ENCODE measurements at regions not wholly inside any gene's neighbourhood (a gene's known extent, or its start where the extent isn't known, plus 50 kb on each side); places are given as distances from the start of the nearest gene placed in this dataset.
A peak's percentile ranks its signal among the peaks of the same experiment; 100 is the strongest.
"Not testable (repeated sequence)": the region's sequence is repeated elsewhere in the genome, so short reads cannot be mapped to it uniquely, and the experiment has no call there.

DNA sequence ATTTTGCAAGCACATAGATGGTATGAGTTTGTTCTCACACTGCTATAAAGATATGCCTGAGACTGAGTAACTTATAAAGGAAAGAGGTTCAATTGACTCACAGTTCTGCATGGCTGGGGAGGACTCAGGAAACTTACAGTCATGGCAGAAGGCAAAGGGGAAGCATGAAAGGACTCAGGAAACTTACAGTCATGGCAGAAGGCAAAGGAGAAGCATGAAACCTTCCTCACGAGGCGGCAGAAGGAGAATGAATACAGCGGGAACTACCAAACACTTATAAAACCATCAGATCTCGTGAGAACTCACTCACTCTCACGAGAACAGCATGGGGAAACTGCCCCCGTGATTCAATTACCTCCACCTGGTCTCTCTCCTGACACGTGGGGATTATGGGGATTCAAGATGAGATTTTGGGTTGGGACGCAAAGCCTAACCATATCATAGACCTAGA lies 101.9 kb upstream of the NCOR2 start:
- H3K4me3 ChIP-seq; H3K4me1 ChIP-seq (replicated peaks in 1 of 2); ATAC-seq (replicated peaks in 6 of 8); H3K27ac ChIP-seq; in situ Hi-C loops (cut with MboI; ENCODE audit: low pct_unique_long_range_greater_than_20kb in 2 of 9, low sequenced_read_pairs in 9 of 9, unreplicated experiment in 9 of 9): not testable (repeated sequence)
- WGBS, 10 experiments: 50 to 84% (median 71%) methylated on average over 1 to 8 of the region's 8 CpGs

DNA sequence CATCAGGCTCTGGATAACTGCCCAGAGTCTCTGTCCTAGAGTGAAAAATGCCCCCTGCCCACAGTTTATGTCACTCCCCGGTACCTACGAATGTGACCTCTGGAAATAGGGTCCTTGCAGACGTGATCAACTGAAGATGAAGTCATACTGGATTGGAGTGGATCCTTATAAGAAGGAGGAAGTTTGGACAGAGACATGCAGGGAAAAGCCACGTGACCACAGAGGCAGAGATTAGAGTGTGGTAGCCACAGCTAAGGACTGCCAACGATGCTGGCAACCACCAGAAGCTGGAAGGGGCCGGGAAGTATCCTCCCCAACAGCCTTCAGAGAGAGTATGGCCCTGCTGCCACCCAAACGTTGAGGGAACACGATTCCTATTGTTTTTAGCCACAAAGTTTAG lies 101.2 kb upstream of the NCOR2 start:
- Histone ChIP-seq H3K27ac (no peak overlapping the region), H3K4me3 (no peak overlapping the region), H3K4me1 (replicated peaks in 1 of 2) (peaks cover under 1 to 1% of the 10 kb centered on the region in 2 donors)
- WGBS, 10 experiments: 0 to 90% (median 60%) methylated on average over 1 to 7 of the region's 8 CpGs; no CpG with 5 or more reads in 3 of the 10 experiments
- ATAC-seq (replicated peaks in 6 of 8): no peak
- in situ Hi-C loops (cut with MboI; ENCODE audit: low pct_unique_long_range_greater_than_20kb in 2 of 9, low sequenced_read_pairs in 9 of 9, unreplicated experiment in 9 of 9): no loop called here

DNA sequence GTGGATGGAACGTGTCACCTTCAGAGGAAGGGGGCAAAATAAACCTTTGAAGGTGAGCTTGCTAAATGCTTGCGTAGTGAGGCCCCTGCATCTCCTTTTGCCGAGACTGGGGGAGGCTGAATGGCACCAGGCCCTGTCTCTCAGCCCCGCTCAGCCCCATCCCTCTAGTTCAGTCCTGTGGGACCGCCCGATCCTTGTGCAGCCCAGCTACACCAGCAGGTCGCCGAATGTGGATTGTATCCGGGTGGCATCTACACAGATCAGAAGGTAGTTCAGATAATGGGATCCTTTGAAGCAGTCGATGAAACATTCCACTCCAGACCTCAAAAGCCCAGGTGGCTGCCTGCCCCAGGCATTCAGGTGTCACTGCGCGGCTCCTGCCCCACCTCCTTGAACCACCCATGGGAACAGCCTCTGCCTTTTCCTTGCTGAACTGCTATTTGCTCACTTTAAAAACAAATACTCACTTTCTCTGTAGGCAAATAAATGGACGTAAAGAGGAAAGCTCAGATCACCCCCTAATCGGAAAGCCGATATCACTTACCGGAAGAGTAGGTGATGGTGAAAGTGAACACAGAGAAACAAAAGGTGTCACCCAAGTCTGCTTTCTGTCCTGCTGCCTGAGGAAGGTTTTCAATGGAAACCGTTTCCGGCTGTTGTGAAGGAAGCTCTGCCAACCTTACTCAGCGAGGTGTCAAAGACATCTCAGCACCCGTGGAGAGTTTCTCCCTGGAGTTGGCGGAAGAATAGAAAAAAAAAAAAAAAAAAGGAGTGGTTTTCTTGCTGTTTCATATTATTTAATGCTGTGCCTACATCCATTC lies 100.3 kb upstream of the NCOR2 start:
- H3K27ac ChIP-seq: no peak overlapping the region
- in situ Hi-C loops (cut with MboI; ENCODE audit: low pct_unique_long_range_greater_than_20kb in 2 of 9, low sequenced_read_pairs in 9 of 9, unreplicated experiment in 9 of 9): no loop called here
- WGBS, 10 experiments: 73 to 96% (median 89%) methylated on average over 2 to 11 of the region's 21 CpGs; no CpG with 5 or more reads in 3 of the 10 experiments
- H3K4me3 ChIP-seq: no peak overlapping the region
- ATAC-seq (replicated peaks in 6 of 8): no peak
- no peaks in the 10 kb centered on the region for H3K4me1 ChIP-seq (replicated peaks in 1 of 2)

DNA sequence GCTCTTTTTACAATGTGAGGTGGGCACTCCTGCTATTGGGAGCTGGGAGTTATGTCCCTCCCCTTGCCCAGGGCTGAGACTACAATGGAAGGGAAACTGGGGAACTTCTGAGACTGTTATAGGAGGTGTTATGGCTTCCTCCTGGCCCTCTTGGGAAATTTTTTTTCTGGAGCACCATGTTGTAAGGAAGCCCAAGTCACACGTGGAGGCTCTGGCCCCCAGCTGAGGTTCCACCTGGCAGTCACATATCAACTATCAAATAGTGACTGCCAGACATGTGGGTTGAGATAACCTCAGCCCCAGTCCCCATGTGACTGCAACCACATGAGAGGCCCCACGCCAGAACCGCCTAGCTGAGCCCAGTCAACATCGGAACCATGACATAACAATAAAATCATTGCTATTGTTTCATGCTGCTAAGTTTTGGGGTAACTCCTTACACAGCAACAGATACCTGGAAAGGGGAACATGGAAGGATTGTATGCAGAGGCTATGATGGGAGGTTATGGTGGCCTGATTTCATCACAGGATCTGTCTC lies 99.4 kb upstream of the NCOR2 start:
- in situ Hi-C loops (cut with MboI; ENCODE audit: low pct_unique_long_range_greater_than_20kb in 2 of 9, low sequenced_read_pairs in 9 of 9, unreplicated experiment in 9 of 9): no loop called here
- Histone ChIP-seq H3K27ac (no peak overlapping the region), H3K4me1 (replicated peaks in 1 of 2) (peaks cover 3 to 5% of the 10 kb centered on the region in 2 donors), H3K4me3 (no peak overlapping the region)
- ATAC-seq (replicated peaks in 6 of 8): no peak
- WGBS, 10 experiments: 80 to 93% (median 80%) methylated on average over 1 to 3 of the region's 4 CpGs; no CpG with 5 or more reads in 7 of the 10 experiments

DNA sequence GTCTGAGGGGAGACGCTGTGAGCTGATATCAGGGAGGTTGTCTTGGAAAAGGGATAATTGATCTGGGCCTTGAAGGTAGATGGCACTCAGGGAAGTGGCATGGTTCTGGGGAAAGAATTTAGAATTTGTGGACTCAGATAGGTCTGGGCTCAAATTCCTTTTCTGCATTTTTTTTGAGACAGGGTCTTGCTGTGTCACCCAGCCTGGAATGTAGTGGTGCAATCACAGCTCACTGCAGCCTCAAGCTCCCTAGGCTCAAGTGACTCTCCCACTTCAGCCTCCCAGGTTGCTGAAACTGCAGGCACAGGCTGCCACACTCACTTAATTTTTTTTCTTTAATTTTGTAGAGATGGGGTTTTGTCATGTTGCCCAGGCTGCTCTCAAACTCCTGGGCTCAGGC lies 98.1 kb upstream of the NCOR2 start:
- H3K4me1 ChIP-seq (replicated peaks in 1 of 2): peaks cover 13 to 17% of the 10 kb centered on the region in 2 donors
- H3K4me3 ChIP-seq: no peak overlapping the region
- no peak overlapping the region for H3K27ac ChIP-seq
- in situ Hi-C loops (cut with MboI; ENCODE audit: low pct_unique_long_range_greater_than_20kb in 2 of 9, low sequenced_read_pairs in 9 of 9, unreplicated experiment in 9 of 9): no loop called here
- WGBS, 10 experiments: 80 to 100% (median 100%) methylated on average over 1 of the region's 1 CpG; no CpG with 5 or more reads in 6 of the 10 experiments
- no peak for ATAC-seq (replicated peaks in 6 of 8)

DNA sequence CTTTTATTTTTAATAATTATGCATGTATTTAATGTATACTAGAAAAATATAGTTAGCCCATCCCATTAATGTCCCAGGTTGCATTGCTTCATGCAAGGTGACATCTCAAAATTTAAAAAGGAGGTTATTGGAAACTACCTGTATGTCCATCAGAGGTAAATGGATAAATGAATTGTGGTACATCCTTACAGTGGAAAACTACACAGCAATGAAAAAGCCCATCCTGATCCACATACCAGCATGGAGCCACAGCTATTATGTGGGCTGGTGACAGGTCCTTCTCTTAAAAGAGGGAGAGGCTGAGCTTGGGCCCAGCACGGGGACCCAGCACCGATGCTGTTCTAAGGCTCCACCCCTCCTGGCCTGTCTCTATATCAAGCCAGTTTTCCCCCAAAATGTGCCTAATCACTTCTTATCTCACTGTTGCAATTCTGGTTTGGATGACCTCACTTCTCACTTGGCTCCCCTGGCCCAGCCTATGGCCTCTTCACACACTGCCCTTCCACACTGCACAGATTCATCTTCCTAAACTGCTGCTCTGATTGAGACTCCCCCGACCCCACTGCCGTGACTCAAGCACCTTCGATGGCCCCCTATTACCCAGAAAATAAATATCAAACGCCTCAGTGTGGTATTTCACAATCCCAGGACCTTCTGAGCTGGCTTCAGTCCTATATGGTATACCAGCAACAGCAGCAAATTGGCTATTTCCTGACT lies 97.1 kb upstream of the NCOR2 start:
- in situ Hi-C loops (cut with MboI; ENCODE audit: low pct_unique_long_range_greater_than_20kb in 2 of 9, low sequenced_read_pairs in 9 of 9, unreplicated experiment in 9 of 9): no loop called here
- no peak overlapping the region for H3K27ac ChIP-seq
- H3K4me3 ChIP-seq: no peak overlapping the region
- no peak for ATAC-seq (replicated peaks in 6 of 8)
- H3K4me1 ChIP-seq (replicated peaks in 1 of 2): peaks cover 20 to 23% of the 10 kb centered on the region in 2 donors
- 57 to 100% (median 74%) methylated on average over 1 to 6 of the region's 6 CpGs; no CpG with 5 or more reads in 1 of the 10 experiments for WGBS, 10 experiments

DNA sequence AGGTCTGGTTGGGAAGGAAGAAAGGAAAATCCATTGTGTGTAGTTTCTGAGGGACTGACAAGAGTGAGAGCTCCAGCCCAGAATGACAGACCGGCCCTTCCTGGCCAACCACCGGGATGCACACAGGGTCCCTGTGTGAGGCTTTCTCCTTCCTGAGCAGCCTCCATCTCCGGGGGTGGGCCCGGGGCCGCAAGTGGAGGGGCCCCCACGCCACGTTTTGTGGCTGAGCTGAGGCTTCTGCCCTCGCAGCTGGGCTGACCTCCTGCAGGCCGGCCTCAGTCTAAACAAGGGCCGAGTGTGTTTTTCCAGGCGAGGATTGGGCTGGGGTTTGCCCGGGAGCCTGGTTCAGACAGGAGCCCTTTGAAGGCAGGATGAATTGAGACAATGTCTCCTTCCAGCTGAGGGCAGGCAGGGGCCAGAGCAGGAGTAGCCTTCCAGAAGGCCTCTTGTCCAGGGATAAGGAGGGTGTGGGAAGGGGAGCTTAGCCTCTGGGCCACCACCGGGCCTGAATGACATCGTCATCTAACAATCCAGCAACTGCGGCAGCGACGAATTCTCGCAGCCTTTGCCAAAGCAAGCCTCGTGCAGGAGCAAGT lies 96.5 kb upstream of the NCOR2 start:
- Histone ChIP-seq H3K27ac (no peak overlapping the region), H3K4me3 (no peak overlapping the region), H3K4me1 (replicated peaks in 1 of 2) (peaks cover 20 to 23% of the 10 kb centered on the region in 2 donors)
- ATAC-seq (replicated peaks in 6 of 8): no peak
- WGBS, 10 experiments: 60 to 100% (median 92%) methylated on average over 1 to 15 of the region's 19 CpGs; no CpG with 5 or more reads in 2 of the 10 experiments
- in situ Hi-C loops (cut with MboI; ENCODE audit: low pct_unique_long_range_greater_than_20kb in 2 of 9, low sequenced_read_pairs in 9 of 9, unreplicated experiment in 9 of 9): no loop called here

DNA sequence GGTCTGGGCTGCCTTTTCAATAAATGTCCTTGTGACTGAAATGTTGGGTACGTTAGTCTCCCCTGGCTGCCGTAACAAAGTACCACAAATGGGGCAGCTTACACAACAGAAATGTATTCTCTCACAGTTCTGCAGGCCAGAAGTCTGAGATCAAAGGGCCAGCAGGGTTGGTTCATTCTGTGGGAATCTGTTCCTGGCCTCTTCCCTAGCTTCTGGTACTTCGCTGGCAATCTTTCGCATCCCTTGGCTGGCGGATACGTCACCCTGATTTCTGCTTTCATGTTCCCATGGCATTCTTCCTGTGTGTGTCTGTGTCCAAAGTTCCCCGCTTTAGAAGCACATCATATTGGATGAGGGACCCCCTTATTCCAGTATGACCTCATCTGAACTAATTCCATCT lies 95.8 kb upstream of the NCOR2 start:
- WGBS, 10 experiments: 28 to 100% (median 93%) methylated on average over 1 to 7 of the region's 7 CpGs; no CpG with 5 or more reads in 3 of the 10 experiments
- no peak overlapping the region for H3K27ac ChIP-seq
- ATAC-seq (replicated peaks in 6 of 8): no peak

DNA sequence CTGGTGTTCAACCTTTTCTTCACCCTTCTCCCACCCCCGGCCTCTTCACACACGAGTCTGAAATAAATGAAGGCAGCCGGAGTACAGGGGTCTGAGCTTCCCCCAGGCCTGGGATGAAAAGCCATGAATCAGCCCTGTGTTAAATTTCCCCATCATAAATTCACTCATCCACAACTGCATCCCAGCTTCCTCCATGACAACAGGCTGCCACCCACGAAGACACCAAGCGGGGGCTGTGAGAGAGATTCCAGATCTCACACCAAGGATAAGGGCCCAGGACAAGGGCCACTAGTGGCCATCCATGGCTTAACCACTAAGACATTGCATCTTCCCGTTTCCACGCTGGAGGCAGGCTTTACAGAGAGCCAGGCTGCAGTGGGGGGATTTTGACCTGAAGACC lies 93.9 kb upstream of the NCOR2 start:
- 20 to 86% (median 60%) methylated on average over 1 to 6 of the region's 7 CpGs; no CpG with 5 or more reads in 5 of the 10 experiments for WGBS, 10 experiments
- in situ Hi-C loops (cut with MboI; ENCODE audit: low pct_unique_long_range_greater_than_20kb in 2 of 9, low sequenced_read_pairs in 9 of 9, unreplicated experiment in 9 of 9): no loop called here
- Histone ChIP-seq H3K4me1 (replicated peaks in 1 of 2) (peaks cover 26% of the 10 kb centered on the region in 2 donors), H3K27ac (peak overlapping the region; percentile 84 to 88), H3K4me3 (peak overlapping the region in 1 of 5 donors; percentile 4)
- ATAC-seq (replicated peaks in 6 of 8): peak in 3 of 8 experiments; percentile 59 to 65 (median 65)

More for the DNA sequence above, 95.8 kb upstream of the NCOR2 start:
- in situ Hi-C loops (cut with MboI; ENCODE audit: low pct_unique_long_range_greater_than_20kb in 2 of 9, low sequenced_read_pairs in 9 of 9, unreplicated experiment in 9 of 9): no loop called here
- Histone ChIP-seq H3K4me1 (replicated peaks in 1 of 2) (peaks cover 20 to 23% of the 10 kb centered on the region in 2 donors), H3K4me3 (no peak overlapping the region)

DNA sequence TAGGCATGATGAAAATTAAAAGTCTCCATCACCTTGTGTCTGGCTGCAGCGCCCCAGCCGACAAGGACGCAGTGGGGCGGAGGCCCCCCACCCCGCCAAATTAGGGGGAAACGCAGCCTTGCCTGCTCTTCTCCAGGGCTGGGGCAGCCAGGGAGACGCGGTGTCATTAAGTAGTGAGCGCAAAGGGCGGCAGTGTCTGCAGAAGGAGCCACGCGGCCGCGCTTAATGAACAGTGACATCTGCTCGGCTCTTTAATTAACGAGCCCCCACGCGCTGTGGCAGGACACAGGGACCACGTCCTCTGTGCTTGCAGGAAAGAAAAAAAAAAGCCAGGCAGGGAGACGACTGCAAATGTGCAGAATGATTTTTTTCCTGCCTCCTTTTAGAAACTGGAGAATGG lies 93.4 kb upstream of the NCOR2 start:
- peaks cover 30 to 31% of the 10 kb centered on the region in 2 donors for H3K4me1 ChIP-seq (replicated peaks in 1 of 2)
- ATAC-seq (replicated peaks in 6 of 8): peak in 5 of 8 experiments; percentile 91 to 93 (median 92)
- WGBS, 10 experiments: 0 to 81% (median 22%) methylated on average over 1 to 12 of the region's 20 CpGs; no CpG with 5 or more reads in 2 of the 10 experiments
- peak overlapping the region; percentile 84 to 88 for H3K27ac ChIP-seq
- H3K4me3 ChIP-seq: peak overlapping the region in 1 of 5 donors; percentile 4
- in situ Hi-C loops (cut with MboI; ENCODE audit: low pct_unique_long_range_greater_than_20kb in 2 of 9, low sequenced_read_pairs in 9 of 9, unreplicated experiment in 9 of 9): no loop called here

DNA sequence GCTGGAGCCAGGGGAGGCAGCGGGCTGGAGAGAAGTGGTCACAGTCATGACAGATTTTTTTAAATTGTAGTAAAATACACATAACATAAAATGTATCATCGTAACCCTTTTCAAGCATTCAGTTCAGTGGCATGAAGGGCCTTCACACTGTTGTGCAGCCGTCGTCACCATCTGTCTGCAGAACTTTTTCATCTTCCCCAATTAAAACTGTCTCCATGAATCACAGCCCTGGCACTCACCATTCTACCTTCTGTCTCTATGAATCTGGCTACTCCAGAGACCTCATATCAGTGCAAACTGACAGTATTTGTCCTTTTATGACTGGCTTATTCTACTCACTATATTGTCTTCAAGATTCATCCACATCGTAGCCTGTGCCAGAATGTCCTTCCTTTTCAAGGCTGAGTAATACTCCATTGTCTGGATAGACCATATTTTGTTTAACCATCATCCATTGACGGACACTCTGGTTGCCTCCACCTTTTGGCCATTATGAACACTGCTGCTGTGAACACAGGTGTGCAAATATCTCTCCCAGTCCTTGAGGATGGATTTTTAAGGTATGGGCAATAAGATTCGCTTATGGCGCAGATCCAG lies 91.5 kb upstream of the NCOR2 start:
- Histone ChIP-seq H3K4me3 (no peak overlapping the region), H3K4me1 (replicated peaks in 1 of 2) (peaks cover 41 to 46% of the 10 kb centered on the region in 2 donors), H3K27ac (no peak overlapping the region)
- no peak for ATAC-seq (replicated peaks in 6 of 8)
- in situ Hi-C loops (cut with MboI; ENCODE audit: low pct_unique_long_range_greater_than_20kb in 2 of 9, low sequenced_read_pairs in 9 of 9, unreplicated experiment in 9 of 9): no loop called here
- 80 to 100% (median 86%) methylated on average over 1 to 7 of the region's 8 CpGs for WGBS, 10 experiments

DNA sequence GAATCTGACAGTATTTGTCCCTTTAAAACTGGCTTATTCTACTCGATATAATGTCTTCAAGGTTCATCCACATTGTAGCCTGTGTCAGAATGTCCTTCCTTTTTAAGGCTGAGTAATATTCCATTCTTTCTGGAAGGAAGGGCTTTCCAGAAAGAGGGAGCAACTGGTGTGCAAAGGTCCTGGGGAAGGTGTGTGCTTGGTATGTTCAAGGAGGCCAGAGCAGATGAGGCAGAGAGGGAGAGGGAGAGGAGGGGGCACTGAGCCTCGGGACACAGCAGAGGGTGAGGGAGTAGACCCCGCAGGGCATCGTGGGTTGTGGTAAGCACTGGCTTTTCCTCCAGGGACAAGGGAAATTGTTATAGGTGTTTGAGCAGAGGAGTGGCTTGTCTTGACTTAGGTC lies 90.9 kb upstream of the NCOR2 start:
- Histone ChIP-seq H3K4me3 (no peak overlapping the region), H3K4me1 (replicated peaks in 1 of 2) (peaks cover 44 to 49% of the 10 kb centered on the region in 2 donors), H3K27ac (no peak overlapping the region)
- ATAC-seq (replicated peaks in 6 of 8): no peak
- WGBS, 10 experiments: 67 to 100% (median 88%) methylated on average over 1 to 2 of the region's 4 CpGs; no CpG with 5 or more reads in 5 of the 10 experiments
- in situ Hi-C loops (cut with MboI; ENCODE audit: low pct_unique_long_range_greater_than_20kb in 2 of 9, low sequenced_read_pairs in 9 of 9, unreplicated experiment in 9 of 9): no loop called here
